ENCODE measurements at regions not wholly inside any gene's neighbourhood (a gene's known extent, or its start where the extent isn't known, plus 50 kb on each side); places are given as distances from the start of the nearest gene placed in this dataset.

GRCh38 chr9:105912863-105913516 is 218.6 kb downstream of the TMEM38B start:
- TF ChIP-seq EZH2 (IDR thresholded peaks at IDR 0.05; ENCODE audit: borderline replicate concordance, low read depth, low read length, severe bottlenecking) (no peak), JUN (IDR thresholded peaks at IDR 0.05; ENCODE audit: borderline replicate concordance, insufficient read depth, insufficient read length, low read depth) (no peak), MYC (IDR thresholded peaks at IDR 0.05; ENCODE audit: low read depth, low read length) (no peak), CTCF (IDR thresholded peaks at IDR 0.05; ENCODE audit: extremely low read depth in 1 of 2, insufficient read depth in 1 of 2, low read depth in 1 of 2, low read length in 2 of 2) (no peak), POLR2AphosphoS5 (IDR thresholded peaks at IDR 0.05; ENCODE audit: insufficient read depth, low read depth, low read length) (no peak), MAX (IDR thresholded peaks at IDR 0.05; ENCODE audit: insufficient read depth, insufficient read length) (no peak), POLR2A (IDR thresholded peaks at IDR 0.05; ENCODE audit: low read depth, low read length) (no peak), FOS (IDR thresholded peaks at IDR 0.05; ENCODE audit: borderline replicate concordance, insufficient read depth, low read length) (no peak), GATA2 (IDR thresholded peaks at IDR 0.05; ENCODE audit: insufficient read depth, insufficient read length, low read depth, low read length) (no peak)
- CTCF ChIA-PET: no interaction called here
- Histone ChIP-seq H3K27ac (ENCODE audit: insufficient read depth, low read depth, low read length) (no peak overlapping the region), H3K9me1 (replicated peaks; ENCODE audit: control insufficient read depth, extremely low read depth, insufficient read depth, low read length) (no peaks in the 10 kb centered on the region), H3K4me1 (ENCODE audit: control insufficient read depth, extremely low read depth, insufficient read depth, low read length) (no peaks in the 10 kb centered on the region), H3K79me2 (ENCODE audit: control insufficient read depth, insufficient read depth, low read length) (no peaks in the 10 kb centered on the region), H3K9me3 (replicated peaks; ENCODE audit: control insufficient read depth, insufficient read depth, low read length) (no peaks in the 10 kb centered on the region), H3K9ac (replicated peaks; ENCODE audit: extremely low read depth, insufficient read depth, low read length) (no peak overlapping the region), H4K20me1 (replicated peaks; ENCODE audit: control insufficient read depth, extremely low read depth, insufficient read depth, low read length) (no peaks in the 10 kb centered on the region), H3K4me2 (ENCODE audit: insufficient read depth, low read length) (no peak overlapping the region), H3K4me3 (replicated peaks in 1 of 3; ENCODE audit: insufficient read depth in 1 of 3, low read depth in 1 of 3, low read length in 3 of 3) (no peak overlapping the region), H3K27me3 (ENCODE audit: control insufficient read depth in 2 of 2, insufficient read depth in 2 of 2, low read length in 2 of 2) (no peaks in the 10 kb centered on the region), H2AFZ (ENCODE audit: low read depth, low read length) (no peak overlapping the region), H3K36me3 (ENCODE audit: control insufficient read depth in 2 of 2, extremely low read depth in 1 of 2, insufficient read depth in 2 of 2, low read length in 2 of 2) (no peaks in the 10 kb centered on the region)
- POLR2A ChIA-PET: no interaction called here
- no peak for DNase-seq (ENCODE audit: low read depth, low spot score)
- no TSS peak for BruUV-seq (replicated peaks)
- dilution Hi-C loops (cut with MboI; ENCODE audit: extremely low pct_ligation_motif_present, low sequenced_read_pairs) (no loop called here), intact Hi-C loops (cut with micrococcal nuclease) (no loop called here)
- FAIRE-seq: no peak
